HG03571 (cell line): ENCODE measurements at regions not wholly inside any gene's neighbourhood (a gene's known extent, or its start where the extent isn't known, plus 50 kb on each side); places are given as distances from the start of the nearest gene placed in this dataset.

Experiments
- ATAC-seq: cut with Tn5 transposase; IDR thresholded peaks from one replicate; pipeline ENCODE4 v1.9.1; 2021; ENCODE audit not compliant: unreplicated experiment

DNA sequence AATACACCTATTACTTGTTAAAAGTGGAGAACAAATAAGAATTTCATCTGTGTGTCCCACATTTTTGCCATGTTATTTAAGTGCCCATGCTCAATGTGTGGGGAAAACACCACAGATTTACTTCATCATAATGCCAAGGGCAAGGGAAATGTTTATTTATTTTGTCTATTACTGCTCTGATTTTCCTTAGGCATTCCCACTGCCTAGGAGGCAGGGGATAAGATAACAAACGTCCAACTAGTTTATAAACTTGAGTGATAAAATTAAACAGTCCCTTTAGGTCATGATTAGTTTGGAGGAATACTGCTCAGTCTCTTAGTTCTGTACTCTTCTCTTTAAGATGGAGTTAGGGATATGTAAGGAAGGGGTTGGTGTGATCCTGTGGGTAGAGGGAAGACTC lies 598.4 kb upstream of the MARCKS start:
- no peak for ATAC-seq

DNA sequence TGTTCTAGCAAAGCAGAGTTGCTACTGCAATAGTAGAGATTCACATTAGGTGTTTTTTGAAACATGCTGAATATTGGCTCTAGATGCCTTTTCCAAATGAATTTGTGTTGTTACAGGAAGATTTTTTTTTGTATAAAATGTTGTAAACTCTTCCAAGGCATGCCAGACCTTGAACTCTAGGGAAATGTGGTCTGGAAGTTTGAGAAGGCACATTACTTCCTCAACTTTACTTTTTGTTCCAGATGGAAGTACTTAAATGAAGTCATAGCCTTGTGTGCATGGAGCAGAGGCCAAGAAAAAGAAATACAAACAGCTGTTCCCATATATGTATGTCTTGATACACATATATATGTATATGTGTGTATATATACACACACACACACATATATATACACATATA lies 585.7 kb upstream of the MARCKS start:
- no peak for ATAC-seq

DNA sequence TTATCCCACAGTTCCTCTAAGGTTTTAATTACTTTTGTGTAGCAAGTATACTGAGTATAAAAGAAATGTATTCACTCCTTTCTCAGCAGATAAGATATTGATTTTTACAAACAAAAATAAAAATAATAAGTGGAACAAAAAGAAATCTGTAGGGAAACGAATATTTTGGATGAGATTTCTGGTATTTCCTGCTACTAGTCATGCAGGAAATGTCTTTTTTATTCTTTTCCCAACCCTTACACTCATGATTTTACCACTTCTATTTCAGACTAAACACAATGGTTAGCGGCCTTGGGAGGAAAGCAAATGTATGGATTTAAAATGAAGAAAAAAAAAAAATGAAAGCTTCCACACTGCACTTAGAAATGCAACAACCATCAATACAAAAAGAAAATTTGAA lies 580.5 kb upstream of the MARCKS start:
- no peak for ATAC-seq

DNA sequence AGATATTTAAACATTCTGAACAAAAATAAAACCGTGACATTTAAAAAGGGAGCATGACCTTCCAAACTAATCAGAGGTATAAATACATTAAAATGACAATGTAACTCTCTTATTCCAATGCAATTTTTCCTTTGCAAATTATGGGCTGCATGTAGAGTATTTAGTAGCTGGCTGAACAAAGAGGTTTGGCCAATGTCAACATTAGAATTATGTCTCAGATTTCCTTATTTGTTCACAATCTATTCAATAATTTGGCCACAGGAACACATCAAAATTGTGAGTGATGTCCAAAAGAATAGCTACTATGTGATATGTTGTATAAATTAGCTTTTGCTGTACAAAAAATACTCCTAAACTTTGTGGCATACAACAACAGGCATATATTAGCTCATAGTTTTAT lies 580.0 kb upstream of the MARCKS start:
- no peak for ATAC-seq

DNA sequence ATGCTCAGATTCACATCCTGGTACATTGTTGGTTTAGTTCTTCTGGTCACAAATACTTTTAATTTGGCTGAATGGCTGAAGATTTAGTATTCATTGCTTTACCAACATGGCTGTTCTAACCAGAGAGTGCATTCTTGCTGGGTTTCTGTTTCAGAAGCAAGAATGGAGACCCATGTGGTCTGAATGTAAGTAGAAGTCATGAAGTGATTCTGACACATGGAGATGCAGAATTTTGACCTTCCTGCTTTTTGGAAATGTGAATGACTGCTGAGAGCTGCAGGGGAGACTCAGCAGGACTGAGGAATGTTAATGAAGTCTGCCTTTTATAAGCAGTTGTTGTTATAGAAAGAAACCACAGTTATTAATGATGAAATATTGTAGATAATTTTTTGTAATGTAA lies 576.1 kb upstream of the MARCKS start:
- no peak for ATAC-seq

DNA sequence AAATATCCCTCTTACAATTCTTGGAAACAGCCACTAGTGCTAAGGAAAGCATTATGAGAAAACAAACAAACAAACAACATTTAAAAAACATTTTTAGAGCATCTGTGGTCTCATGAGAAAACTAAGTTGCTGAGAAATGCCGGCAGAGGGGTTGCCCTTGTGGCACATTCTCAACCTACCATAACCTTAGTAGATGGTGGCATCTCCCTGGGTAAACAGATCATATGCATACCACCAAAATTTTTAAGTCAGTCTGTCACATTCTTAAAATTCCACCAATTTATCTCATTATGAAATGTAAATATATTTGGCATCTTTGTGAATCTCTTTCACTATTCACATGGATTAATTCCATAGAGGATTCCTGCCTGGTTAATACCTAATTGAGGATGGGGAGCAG lies 575.7 kb upstream of the MARCKS start:
- ATAC-seq = no peak

DNA sequence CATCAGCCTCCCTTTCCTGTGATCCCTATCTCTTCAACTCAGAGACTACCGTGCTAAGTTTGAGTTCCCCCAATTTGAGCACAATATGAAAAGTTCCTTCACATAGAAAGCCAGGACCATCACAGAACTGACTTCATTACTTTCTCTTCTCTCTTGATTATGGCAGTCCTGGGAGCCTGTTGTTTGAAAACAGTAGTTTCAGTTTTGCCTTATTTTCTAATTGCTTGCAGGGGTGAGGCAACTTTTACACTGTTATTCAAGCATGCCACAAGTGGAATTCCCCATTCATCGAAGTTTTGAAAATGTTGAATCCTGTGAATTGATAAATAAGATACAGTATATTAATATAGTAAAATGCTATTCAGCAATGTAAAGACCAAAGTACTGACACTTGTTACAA lies 569.7 kb upstream of the MARCKS start:
- ATAC-seq = no peak

DNA sequence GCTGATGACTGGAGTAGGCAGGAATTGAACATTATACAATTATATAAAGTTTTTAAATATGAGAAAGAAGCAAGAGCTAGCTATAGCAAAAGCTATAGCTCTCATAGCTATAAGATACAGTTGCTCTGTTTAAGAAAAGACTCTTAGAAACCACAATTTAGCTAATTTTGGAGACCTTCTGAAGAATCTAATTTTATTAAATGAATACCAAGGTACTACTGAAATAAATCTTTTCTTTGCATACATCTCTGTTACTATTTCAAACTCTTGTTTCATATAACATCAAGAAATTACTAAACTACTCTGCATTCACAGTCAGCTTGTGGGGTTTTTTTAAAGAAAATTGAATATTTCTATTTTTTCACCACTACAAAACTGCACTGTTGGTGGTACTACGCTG lies 568.7 kb upstream of the MARCKS start:
- ATAC-seq = no peak

DNA sequence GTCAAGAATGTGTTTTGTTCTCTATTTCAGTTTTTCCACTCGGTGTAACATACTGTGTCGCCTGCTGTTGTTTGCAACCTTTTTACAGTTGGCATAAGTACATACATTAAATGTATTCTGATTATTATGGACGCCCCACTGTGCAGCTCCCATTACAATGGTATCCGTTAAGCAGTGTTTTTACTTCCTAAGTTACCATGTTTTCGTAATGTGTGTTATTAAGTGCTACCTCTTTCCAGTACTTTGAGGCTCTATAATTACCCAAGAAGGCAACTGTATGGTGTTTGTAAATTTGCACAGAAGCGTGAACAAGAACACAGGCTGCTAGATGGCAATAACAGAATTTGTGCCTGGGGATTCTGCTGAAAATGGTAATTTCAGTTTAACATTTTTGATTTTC lies 568.0 kb upstream of the MARCKS start:
- no peak for ATAC-seq

DNA sequence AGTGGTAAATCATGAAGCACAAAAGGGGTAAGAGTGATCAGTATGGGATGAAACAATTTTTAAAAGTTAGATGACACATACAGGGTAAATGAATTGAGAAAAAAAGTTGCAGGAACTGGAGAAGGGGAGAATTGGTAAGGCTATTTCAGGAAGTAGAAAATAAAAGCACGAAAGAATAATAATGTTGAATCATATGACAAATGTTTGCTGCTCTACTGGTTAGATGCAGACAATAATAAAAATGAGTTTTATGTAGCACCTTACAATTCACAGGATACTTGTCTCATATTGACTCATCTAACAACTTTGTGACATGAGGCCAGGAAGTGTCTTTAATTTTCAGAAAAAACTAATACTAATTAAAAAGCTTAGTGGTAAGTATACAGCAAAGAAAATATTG lies 566.5 kb upstream of the MARCKS start:
- no peak for ATAC-seq

DNA sequence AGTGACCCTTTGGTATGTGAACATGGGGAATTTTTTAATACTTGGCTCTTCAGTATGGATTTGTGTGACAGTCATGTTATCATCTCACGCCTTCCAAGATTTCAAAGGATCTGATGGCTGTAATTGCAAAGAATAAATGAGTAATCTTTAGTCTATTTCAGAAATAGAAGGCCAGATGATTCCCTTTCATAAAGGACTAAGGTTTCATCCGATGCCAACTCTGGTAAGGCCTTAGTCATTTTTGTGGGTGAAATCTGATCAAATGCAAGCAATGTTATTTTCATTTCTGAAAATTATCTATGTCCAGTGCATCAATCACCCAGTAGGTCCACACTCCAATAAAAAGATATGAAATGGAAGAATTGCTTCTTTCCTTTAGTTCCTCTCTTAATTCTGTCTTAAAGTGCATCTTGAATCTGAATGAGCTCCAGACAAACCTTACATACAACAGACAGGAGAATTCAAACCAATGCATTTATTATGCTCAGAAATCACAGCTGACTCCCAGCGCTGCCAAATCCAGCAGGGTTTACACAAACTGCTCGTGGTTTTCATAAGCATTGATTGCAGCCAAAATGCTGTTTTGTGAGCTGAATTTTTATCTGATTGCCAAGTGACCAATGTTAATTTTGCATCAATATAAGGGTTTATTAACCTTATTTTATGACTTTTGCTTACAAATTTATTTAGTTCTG lies 565.2 kb upstream of the MARCKS start:
- no peak for ATAC-seq

DNA sequence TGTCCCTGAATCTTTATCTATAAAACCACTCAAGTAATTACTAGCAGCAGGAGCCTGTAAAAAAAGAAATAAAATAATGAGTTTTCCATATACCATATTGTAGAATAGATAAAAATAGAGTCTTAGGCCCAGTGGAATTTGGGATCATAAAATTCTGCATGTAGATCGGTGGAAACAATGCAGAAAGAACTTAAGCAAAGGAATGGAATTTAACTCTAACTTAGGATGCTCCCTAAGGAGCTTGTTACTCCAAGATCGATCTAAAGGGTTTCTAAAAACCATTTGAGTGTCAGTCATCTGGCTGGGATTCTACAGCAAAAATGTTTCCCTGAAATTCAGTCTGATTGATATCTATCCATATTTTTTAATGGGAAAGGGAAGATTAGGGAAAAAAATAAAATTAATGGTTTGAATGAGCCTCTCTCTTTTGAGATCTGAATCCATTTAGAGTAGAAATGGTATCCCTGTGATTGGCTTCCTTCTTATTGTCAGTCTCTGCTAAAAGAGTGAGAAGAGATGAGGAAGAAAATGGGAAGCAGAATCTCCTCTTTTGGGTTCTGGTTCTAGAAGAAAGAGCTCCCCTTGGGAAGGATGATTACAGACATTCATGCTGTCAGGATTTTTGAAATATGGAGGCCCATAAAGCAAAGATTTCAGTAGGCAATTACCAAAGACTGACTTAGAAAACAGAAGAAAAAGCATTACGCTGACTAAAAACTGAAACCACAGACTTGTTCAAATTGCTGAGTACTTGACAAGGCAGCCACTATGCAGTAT lies 564.3 kb upstream of the MARCKS start:
- peak; percentile 71 for ATAC-seq

DNA sequence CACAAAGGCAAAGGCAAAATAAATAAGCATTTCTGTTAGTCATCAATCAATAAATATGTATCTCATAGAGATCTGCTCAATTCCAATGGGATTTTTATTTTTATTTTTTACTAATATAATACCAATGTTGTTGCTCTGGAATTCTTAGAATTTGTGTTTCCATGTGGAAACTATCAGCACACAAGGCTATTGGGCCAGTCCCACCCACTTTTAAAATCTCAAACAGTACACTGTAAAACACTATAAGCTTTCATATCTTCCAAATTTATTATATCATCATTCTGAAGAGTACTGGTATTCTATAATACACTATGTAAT lies 563.8 kb upstream of the MARCKS start:
- no peak for ATAC-seq

DNA sequence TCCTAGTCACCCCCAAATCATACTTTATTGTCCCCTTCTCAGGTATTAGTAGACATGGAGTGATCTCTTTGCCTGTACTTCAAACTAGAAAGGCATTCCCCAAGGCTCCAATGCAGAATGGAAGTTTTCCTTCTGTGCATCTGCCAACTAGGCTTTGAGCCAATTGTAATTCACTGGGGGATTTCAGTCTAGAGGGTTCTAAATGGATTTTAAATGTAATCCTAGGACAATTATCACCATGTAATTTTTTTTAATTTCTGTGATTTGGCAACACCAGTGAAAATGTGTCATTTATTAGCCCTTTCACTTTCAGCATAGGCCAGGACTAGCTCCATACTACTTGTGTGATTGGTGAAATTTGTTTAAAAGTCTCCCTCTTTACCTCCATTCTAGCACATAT lies 557.6 kb upstream of the MARCKS start:
- no peak for ATAC-seq

DNA sequence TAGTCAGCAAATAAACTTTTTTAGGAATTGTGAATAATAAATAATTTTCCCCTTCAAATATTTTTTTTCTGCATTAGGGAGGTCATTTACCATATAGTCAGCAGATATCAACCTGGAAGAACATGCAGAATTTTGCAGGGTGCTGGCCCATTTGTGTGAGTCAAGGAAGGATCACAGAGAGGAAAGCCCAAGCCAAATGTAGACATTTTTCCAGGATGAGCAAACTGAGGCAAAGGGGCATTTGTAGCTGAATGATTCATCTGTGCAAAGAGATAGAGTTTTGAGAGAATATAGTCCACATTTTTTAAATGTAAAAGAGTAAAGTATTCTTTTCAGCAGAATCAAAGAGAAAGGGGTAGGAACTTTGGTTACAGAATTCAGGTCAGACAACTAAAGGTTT lies 555.5 kb upstream of the MARCKS start:
- ATAC-seq = no peak

DNA sequence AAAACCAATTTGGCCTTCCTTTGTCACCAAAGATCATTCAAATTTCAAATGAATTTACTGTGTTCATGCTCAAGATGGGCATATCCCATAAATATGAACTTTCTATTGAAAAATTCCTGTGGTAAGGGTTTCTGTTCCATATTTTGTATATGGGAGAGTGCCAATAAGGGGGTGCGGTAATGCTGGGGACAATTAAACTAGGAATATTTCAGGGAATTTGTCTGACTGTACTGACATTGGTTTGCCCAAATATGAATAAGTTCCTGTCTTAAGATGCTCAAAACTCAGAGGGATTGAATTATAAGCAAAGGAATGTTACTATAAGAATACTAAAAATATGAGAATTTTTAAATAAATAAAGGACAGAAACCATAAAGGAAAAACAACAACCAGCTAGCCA lies 553.0 kb upstream of the MARCKS start:
- no peak for ATAC-seq

DNA sequence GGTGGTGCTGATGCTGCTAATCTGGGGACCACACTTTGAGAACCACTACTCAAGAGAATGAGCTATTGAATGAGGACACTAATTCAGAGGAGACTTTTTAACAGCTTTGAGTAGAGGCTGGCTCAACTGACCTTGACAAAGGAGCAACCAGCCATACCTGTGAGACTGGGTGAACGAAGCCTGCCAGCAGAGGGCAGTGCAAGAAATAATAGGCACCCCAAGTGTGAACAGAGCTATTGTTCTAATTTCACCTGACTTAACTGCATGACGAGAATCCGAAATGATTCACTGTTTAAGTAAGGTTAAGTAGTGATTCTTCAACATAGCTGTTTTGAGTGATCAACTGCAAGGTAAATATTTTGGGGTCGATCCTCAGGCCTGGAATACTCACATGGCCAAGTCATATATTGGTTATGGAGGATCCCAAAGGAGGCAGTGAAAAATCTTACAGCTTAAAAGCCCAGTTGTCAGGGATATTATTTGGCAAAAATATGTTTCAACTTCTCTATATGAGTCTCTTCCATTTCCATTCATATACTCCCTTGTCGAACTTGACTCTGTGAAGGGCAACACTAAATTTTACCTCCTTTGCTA lies 550.5 kb upstream of the MARCKS start:
- ATAC-seq = peak; percentile 96

DNA sequence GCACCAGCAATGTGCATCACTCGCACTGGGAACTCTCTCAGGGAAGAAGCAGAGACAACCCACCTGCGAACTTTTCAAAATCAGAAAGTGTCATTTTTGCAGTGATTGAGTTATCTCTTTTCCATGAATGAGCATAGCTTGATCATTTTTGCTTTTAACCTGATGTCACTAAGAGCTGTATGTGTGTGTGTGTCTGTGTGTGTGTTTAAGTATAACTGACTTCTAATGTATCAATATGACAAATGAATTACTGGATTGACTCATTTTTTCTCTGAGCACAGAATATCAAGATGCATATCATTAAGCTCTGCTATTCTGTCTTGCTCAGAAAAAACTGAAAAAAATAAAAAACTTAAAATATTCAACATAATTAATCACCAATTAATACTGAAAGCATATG lies 548.9 kb upstream of the MARCKS start:
- ATAC-seq = no peak

DNA sequence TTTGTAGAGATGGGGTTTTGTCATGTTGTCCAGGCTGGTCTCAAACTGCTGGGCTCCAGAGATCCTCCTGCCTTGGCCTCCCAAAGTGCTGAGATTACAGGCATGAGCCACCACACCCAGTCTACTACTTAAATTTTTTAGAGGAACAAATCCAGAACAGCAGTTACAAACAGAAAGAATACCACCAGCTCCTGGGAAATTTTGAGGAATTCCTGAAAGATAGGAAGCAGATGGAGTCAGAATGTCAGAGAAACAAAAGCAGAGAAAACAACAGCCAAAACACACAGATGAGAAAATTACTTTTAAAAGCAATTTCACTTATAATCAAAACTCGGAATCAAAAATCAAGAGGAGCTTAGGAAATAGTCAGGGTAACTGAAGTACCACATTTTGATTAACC lies 543.3 kb upstream of the MARCKS start:
- ATAC-seq = no peak

DNA sequence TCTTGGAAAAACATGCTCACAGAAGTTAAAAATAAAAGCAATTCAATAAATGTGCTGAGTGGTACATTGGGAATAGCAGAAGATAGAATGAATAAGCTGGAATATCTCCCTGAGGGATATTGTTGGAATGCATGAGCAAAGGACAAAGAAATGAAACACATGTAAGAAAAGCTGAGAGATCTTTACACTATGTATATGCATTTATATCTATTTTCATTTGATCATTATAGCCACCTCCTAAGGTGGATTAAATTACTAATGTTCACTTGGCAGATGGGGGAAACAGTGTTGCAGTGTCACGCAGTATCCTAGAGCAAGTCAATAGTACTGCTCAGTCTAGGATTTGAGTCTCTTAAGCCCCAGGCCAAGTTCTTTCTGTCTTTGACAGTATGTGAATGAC lies 542.0 kb upstream of the MARCKS start:
- no peak for ATAC-seq

DNA sequence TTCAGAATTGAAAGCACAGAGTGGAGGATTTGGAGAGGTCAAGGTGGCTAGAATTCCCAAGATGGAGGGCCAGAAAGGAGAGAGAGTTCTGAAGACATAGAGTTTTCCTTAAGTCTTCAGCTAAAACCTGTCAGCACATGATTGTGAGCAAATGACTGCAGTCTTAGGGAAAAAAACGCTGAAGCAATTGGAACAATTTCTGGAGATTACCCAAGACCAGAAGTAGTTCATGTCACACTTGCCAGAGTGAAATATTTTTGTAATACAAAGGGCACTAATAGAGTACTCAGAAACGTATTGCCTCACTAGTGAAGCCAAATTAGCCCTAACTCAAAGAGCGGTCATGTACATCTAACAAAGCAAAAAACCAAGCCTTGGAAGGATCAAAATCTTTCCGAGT lies 541.3 kb upstream of the MARCKS start:
- no peak for ATAC-seq

DNA sequence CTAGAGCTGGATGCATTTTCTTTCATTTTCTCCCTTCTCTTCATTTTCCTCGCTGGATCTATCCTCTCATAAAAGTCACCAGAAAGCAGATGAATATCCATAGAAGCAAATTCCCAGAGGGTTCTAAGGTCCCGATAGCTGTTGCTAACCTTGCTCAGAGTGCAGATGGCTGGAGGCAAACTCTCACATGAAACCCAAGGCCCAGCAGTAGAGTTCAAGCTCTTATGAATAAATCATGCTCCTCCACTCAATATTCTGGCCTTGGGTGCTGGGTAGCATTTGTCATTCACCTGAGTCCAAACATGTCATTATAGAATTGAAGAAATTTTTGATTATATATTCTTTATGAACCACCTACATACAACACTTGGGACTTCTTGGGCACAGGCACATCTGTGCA lies 539.7 kb upstream of the MARCKS start:
- no peak for ATAC-seq
